NCI-H2196 (cell line): ENCODE measurements at regions not wholly inside any gene's neighbourhood (a gene's known extent, or its start where the extent isn't known, plus 50 kb on each side); places are given as distances from the start of the nearest gene placed in this dataset.

ENCODE experiments used
- DNase-seq: peaks from one replicate; lab custom pipeline; 2025; ENCODE audit not compliant: unreplicated experiment; lab: John Stamatoyannopoulos, UW

DNA sequence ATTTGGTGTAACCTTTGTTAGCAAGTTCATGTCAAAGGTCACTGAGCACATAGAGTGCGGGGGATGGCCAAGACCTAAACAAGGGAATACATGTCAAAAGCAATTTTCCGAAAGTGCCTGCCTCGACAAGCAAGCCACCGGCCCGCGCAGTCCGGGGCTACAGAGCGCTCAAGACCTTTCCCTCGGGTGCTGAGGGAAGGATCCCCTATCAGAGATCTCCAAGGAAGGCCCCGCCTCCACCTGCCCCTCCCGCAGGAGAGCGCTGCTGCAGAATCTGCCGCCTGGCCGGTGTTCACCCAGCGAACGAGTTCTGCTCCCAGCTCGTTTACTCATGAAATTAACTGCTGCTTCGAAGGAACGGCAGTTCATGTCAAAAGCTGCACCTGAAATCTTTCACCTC lies 252.7 kb downstream of the BMP7 start:
- DNase-seq: no peak

DNA sequence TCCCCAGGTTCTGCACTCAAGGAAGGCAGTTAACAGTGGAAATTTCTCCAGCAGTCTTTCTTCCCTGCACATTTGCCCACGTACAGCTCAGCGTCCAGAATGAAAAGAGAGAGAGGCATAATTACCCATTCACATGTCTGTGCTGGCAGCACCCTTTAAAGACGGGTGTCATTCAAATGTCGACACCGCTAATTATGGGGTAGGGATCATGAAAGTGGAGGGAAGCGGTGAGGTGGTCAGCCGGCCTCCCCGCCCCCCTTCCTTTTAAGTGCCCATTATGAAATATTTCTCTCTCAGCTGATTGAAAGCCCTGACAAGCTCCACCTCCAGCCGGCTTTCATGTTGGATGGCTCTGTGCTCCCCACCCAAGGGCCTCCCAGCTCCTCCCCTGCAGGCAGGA lies 246.1 kb downstream of the BMP7 start:
- DNase-seq: no peak

DNA sequence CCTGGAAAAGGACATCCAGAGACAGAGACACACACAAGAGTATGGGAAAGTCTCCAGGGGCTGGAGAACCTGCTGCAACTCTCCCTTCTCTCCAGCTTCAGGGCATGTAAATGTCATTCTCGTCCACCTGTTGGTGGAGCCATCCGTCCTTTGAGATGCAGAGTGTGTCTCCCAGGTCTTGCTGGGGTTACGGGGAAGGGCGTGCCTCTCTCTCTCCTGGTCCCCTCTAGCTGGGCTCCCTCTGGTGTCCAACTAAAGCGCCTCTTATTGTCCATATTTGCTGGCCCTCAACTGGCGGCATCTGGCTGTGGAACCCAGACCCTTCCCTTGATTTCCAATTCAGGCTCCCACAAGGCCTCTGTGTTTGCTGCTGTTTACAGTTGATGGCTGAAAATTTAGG lies 244.1 kb downstream of the BMP7 start:
- DNase-seq: no peak

DNA sequence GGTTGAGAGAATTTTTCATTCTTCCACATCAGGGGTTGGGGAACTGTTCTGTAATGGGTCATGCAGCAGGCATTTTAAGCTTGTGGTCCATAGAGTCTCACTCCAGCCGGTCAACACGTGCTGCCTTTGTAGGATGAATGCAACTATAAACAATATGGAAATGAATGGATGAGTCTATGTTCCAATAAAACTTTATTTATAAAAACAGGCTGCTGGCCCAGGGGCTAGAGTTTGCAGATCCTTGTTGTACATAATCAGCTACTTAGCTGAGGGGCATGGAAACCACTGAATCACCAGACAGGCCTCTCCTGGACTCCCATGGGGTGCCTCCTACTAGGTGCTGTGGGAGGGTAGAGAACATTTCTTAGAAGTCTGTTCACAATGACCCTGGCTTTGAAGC lies 243.4 kb downstream of the BMP7 start:
- DNase-seq: no peak

DNA sequence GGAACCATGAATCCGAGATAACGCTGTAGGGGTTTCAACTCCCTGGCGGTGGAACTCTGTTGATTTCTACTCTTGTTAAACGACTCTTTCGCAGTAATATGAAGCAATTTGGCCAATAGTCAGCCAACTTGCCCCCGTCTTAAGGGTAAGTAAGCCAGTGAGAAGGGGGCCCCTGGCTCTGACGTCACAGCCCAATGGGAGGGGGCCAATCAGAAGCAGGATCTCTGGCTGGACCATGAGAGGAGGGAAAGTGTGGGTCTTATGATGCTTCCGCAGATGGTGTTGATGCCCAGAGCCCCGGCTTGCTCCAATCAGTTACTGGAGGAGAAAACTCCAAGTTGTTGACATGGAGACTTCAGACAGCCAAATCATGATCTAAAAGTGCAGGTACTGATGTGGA lies 242.4 kb downstream of the BMP7 start:
- DNase-seq: no peak

DNA sequence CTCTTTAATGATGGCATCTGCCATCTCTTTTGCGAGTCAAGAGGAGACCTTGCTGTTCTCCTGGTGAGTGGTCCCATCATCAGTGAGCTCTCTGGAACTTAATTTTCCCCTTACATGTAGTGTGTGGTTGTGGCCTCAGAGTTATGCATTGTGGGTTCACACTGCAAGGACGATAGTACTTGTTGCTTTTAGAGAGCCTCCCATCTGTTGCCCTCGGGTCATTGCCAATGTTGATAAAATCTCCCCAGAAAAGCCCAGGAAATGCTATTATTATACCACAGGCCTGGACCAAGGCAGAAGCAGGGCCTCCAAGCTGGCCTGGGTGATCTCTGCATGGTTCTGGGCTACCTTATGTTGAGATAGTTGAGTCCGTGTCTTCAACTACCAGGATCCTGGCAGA lies 241.6 kb downstream of the BMP7 start:
- DNase-seq: no peak

DNA sequence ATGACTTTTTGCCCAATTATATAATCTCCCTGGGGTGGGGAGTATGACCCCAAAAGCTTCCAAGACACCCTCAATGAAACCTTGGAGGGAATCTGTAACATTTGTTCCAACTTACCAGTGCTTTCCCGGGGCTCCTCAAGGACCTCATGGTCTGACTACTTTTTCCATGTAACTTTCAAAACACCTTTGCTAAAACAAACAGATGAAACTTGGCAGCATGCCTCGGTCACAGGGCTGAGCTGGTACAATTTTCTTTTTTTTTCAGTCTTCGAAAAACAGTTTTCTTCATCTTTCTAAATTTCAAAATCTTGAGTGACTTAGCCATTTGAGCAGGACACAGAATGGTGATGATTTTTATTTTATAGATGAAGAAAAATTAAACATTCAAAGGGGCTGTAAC lies 241.2 kb downstream of the BMP7 start:
- DNase-seq: no peak

DNA sequence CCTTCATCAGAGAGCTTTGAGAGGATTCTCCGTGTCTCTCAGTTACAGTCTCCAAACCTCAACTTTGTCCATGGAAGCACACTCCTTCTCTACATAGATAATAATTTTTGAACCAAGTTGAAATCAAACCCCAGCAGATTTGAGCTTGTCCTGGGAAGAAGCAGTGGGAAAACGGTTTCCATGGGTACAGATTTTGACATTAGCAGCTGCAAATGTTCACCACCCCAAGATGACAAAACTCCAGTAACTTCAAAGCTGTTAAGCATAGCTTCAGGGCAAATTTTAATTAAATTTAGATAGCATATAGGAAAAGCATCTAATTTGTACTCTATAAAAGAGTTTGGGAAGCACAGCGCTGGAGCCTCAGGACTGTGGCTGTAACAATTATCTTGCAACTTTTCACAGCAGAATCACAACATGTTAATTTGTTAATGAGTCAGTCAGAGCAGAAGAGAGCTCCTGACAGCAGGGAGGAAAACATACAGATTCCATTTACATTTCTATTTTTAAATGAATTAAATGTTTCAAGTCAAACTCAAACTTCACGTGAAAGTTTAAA lies 240.7 kb downstream of the BMP7 start:
- DNase-seq: no peak

DNA sequence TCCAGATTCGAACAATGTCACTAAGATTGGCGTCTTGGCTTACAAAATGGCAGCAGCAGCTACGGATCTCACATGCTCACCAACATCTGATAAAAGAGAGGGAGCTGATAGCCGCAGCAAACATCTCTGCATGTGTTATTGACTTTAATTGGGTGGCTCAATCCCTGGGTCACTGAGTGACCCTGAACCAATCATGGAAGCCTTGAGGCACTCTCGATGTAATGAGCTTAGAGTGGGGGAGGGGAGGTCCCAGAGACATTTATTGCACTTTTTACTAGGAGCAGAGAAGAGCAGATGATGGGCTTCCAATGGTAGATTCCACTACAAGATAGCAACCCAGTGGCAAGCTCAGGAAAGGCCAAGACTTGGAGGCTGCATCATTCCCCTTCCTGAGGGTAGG lies 238.7 kb downstream of the BMP7 start:
- DNase-seq: no peak

DNA sequence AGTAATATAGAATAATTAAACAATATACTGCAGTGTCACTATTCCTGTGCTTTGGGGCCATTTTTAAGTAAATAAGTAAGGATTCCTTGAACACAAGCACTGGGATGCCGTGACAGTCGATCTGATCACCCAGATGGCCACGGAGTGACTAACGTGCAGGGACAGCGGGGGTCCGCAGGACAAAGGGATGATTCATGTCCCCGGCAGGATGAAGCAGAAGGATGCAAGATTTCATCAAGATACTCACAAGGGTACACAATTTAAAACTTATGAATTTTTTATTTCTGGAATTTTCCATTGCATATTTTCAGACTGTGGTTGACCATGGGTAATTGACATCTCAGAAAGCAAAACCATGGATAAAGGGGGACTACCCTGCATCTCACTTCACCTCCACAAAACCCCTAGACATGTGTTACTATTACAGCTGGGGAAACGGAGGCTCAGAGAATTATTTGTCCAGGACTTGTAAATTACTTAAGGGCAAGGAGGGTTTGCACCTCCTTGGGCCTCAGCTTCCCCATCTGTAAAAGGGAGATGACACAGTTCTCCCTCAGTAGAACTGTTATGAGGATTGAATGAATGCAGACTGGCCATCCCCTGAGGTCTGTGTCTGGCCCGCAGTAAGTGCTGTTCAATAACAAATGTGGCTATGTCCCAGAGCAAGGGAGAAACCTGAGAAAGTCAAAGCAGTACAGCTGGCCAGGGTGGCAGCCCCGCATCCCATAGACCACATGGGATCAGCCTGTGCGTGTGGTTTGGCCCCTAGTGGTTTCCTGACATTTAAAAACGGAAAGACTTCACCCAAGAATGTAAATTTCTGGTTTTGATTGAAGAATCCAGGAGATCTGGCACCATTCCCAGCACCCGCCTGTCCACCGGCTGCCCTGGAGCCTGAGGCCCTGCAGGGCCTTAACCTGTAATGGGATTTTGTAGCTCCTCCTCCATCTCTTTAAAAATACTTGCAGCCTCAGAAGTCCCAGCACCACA lies 235.5 kb downstream of the BMP7 start:
- DNase-seq: no peak

DNA sequence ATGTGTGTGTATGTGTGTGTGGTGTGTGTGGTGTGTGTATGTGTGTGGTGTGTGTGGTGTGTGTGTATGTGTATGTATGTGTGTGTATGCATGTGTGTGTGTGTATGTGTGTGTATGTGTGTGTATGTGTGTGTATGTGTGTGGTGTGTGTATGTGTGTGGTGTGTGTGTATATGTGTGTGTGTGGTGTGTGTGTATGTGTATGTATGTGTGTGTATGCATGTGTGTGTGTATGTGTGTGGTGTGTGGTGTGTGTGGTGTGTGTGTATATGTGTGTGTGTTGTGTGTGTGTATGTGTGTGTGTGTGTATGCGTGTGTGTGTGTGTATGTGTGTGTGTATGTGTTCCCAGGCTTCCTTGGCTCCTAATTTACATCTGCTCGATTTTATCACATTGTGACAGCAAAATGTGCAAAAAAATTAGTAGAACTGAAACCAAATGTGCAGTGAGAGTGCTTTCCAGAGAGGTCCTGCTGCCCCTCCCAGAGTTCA lies 234.5 kb downstream of the BMP7 start:
- no peak for DNase-seq

DNA sequence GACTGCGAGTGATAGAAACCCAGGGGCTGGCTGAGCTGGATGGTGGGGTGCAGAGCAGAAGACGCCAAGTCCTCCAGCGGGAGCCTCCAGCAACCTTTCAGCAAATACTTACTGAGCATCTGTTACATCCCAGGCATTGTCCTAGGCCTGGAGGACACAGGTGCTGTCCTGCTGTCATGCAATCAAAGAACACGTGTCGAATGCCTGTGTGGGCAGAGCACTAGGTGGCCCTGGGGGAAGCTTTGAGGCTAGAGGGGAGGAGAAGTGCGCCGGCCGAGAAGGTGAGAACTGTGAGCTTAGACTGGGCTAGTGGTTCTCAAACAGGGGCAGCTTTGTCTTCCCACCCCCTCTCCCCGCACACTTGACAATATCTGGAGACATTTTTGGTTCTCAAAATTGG lies 233.6 kb downstream of the BMP7 start:
- DNase-seq: no peak

DNA sequence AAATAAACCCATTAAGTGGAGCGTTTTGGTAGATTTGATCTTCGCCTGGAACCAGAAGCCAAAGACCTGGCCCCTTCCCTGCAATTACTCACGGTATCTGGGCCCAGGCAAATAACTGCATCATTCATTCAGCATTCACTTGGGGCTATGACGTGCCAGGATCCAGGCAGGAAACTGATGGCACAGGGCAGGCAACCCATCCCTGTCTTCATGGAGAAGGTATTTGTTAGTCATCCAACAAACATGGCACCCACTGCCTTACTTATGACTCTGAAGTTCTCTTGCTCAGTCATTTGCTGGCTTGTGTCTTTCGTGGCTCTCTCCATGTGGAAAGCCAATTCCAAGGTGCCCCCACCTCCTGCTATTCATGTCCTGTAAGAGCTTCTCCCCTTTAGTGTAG lies 232.4 kb downstream of the BMP7 start:
- no peak for DNase-seq

DNA sequence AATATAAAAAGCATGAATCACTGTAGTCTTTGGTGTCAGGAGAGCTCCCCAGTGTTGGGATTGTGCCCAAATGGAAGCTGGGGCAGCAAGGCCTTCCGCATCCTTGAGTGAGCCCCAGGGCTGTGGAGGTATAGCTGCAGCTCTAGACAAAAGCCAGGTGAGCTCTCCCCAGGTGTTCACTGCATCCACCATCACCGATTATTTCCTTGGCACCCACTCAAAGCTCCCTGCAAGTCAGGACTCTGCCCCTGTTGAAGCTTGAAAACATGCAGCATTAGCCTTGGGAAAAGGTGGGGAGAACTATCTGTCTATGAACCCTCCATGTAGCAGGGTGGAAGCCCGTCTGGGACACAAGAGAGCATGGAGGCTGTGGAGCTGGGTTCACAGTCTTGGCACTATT lies 228.8 kb downstream of the BMP7 start:
- no peak for DNase-seq

DNA sequence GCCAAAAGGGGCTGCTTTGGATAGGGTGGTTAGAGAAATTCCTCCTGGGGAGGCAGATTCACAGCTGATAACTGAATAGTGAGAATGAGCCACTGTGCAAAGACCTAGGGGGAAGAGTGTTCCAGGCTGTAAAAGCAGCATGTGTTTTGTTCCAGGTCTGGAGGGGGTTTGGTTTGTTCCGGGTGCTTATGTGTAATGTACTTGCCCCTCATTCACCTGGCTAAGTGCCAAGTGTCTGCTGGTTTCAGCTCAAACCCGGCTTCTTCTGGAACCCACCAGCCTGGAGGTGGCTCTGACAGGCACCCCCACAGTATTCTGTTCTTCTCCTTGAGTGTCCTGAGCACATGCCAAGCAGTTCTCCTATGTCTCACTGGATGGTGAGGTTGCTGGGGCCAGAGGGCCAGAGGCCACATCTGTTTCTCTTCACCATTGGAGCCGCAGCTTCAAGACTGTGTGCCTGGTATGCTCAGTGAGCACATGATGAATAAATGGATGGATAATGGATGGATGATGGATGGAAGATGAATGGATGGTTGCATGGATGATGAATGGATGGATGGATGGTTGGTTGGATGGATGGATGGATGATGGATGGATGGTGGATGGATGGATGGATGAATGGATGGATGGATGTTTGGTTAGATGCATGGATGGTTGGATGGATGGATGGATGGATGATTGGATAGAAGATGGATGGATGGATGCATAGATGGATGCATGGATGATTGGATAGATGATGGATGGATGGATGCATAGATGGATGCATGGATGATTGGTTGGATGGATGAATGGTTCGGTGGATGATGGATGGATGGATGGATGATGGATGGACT lies 227.6 kb downstream of the BMP7 start:
- DNase-seq: no peak

DNA sequence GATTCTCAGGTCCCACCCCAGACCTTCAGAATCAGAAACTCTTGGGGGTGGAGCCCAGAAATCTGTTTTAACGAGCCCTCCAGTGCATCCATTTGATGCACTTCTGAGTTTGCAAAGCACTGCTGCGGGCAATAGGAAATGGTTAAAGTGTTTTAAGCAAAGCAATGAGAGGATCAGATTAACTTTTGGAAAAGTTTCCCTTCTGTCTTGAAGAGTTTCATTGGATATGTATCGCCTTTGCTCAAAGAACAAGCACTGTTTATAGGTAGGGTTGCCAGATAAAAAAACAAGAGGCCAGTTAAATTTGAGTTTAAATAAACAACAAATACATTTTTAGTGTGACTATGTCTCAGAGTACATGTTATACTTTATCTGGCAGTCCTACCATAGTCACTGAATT lies 226.0 kb downstream of the BMP7 start:
- no peak for DNase-seq

DNA sequence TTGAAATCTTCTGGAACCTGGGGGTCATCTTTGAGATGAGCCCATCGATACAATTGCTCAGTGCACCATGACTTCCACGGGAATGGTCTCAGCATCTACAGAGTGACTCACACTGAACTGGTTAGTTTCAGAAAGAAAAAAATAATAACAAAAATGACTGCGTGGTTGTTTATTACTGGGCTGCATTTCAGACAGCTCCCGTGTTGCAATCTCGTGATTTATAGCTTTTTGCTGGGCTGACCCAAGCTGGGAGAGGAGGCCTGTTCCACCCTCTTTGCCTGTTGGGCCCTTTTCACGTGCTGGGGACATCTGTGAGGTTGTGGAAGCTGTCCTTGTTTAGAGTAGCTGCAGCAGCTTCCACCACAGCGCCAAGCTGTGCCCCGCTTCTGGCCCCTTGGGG lies 225.5 kb downstream of the BMP7 start:
- no peak for DNase-seq

DNA sequence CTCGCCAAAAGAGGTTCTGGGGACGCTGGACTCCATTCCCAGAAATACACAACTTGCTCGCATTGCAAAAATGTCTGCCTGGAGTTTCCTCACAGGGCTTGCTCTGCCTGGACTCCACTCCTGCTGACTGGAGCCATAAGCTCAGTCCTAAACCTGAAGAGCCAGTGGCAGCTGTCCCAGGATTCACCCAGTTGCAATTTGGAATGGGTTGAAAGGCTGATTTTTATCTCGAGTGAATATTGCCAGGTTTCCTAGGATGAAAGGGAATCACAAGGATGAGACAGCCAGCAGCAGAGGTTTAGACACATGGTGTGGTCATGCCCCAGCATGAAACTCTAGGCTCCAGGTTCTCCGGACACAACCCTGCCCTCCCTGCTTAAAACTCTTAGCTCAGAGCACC lies 223.3 kb downstream of the BMP7 start:
- no peak for DNase-seq

DNA sequence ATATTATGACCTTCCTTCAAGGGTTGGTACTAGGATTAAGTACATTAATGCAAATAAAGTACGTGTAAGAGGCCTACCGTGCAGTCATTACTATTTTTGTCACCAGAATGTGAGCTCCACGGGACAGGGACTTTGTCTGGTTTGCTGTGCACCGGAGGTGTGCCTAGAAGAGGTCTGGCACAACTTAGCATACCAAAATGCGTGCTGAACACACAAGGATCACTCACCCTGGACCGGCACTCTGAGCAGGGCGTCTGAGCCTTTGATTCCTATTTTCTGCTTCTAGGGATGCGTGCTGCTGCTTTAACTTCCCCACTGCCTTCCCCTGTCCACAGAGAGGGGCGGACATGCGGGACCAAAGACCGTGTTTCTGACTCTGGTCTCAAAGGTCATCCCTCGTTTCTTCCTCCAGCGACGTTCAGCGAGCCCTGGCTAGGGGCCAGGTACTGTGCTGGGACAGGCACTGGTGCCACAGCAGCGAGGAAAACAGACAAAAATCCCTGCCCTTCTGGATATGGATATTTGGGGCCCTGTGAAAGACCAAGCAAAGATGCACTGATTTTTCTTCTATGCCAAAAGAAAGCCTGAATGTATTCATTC lies 222.7 kb downstream of the BMP7 start:
- DNase-seq: no peak

DNA sequence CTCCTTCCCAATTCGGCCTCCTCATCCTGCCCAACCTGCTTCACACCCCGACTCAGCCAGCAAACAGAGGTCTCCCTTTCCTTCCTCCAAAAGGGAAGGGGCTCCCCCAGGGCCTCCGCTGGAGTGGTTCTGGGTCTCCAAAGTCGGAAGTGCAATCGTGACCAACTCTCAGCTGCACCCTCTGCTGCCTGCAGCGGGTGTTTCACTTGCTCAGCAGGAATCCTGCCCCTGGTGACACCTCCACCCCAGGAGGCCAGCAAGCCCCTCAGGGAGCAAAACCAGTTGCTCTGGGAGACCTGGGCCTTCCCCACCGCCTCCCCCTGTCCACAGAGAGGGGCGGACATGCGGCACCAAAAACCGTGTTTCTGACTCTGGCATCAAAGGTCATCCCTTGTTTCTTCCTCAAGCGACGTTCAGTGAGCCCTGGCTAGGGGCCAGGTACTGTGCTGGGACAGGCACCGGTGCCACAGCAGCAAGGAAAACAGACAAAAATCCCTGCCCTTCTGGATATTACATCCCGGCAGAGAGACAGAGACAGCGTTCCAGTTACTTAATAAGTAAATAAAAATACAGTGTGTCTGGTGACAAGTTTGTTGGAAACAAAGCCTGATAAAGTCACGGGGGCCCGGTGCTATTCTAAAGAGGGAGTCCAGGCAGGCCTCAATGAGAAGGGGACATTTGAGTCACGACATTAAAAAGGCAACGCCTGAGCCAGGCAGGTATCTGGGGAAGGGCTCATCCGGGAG lies 219.0 kb downstream of the BMP7 start:
- no peak for DNase-seq
